ENCODE measurements at regions not wholly inside any gene's neighbourhood (a gene's known extent, or its start where the extent isn't known, plus 50 kb on each side); places are given as distances from the start of the nearest gene placed in this dataset.

DNA sequence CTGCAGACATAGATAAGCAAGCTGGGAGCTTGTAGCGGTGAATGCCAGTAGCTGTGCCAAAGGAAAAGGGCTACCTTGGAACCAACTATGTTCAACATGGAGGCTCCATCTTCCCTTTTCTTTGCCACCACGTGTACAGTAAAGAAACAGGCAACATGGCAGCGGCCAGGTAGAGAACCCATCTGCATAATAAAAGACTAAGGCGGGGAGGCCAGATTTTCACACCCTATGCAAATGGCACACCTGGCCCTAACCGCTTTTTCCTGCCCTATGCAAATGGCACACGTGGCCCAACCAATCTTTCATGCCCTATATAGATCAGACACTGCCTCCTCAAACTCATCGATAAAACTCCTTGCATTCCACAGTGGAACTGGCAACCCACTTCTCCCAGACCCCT, 477.5 kb upstream of the EDIL3 start:
- H3K36me3 ChIP-seq (ENCODE audit: control insufficient read depth in 1 of 2, insufficient read depth in 2 of 2, low read length in 2 of 2) = no peaks in the 10 kb centered on the region
- H3K79me2 ChIP-seq (ENCODE audit: control insufficient read depth, insufficient read depth, low read length, poor library complexity) = no peaks in the 10 kb centered on the region
- H3K27ac ChIP-seq (ENCODE audit: low read depth, low read length) = no peak overlapping the region
- H3K23ac ChIP-seq (ENCODE audit: low read length) = no peak overlapping the region
- H3K14ac ChIP-seq (ENCODE audit: low read length) = no peak overlapping the region
- no peak for DNase-seq
- no peaks in the 10 kb centered on the region for H3K27me3 ChIP-seq (ENCODE audit: insufficient read depth, low read length)
- no peak overlapping the region for H4K8ac ChIP-seq (ENCODE audit: low read depth, low read length)
- H2BK120ac ChIP-seq (ENCODE audit: insufficient read depth, low read length, poor library complexity) = no peak overlapping the region
- H3K9me3 ChIP-seq (ENCODE audit: insufficient read depth, low read depth, low read length) = no peaks in the 10 kb centered on the region
- WGBS (ENCODE audit: extremely low coverage, insufficient coverage, insufficient read length) = no CpG with 5 or more reads among the region's 7 CpGs
- no peaks in the 10 kb centered on the region for H3K79me1 ChIP-seq (ENCODE audit: low read length)
- H2BK5ac ChIP-seq (ENCODE audit: low read depth, low read length, poor library complexity) = no peak overlapping the region
- peaks cover 0 to 4% of the 10 kb centered on the region in 2 experiments for H3K4me1 ChIP-seq (ENCODE audit: control insufficient read depth in 1 of 2, insufficient read depth in 2 of 2, low read length in 2 of 2)
- no peak overlapping the region for H3K9ac ChIP-seq (ENCODE audit: low read length)
- H2BK12ac ChIP-seq (ENCODE audit: low read length) = no peak overlapping the region
- no peak overlapping the region for H3K4ac ChIP-seq (ENCODE audit: low read depth, low read length)
- no peak overlapping the region for H4K91ac ChIP-seq (ENCODE audit: low read depth, low read length)
- H3K4me3 ChIP-seq (ENCODE audit: low read depth, low read length) = no peak overlapping the region
- H4K12ac ChIP-seq (ENCODE audit: low read depth, low read length) = no peak overlapping the region
- H3K4me2 ChIP-seq (ENCODE audit: low read length) = no peak overlapping the region
- H3K18ac ChIP-seq (ENCODE audit: low read length) = no peak overlapping the region
- no peak overlapping the region for H2AFZ ChIP-seq (ENCODE audit: insufficient read depth, low read length, poor library complexity)
- no peak overlapping the region for H2AK5ac ChIP-seq (ENCODE audit: low read length)

DNA sequence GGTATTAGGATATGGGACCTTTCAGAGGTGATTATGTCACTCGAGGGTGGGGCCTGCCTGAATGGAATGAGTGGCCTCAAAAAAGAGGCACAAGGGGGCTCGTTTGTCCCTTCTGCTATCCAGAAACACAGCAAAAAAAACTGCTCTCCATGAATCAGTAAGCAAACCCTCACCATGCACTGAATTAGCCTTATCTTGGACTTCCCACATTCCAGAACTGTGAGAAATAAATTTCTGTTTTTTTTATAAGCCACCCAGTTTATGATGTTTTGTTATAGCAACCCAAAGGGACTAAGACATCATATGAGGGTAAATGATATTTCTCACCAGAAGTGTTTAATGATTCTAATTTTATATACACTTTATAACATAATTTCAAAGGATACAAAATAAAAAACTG, 476.6 kb upstream of the EDIL3 start:
- H4K12ac ChIP-seq (ENCODE audit: low read depth, low read length) = no peak overlapping the region
- no peak overlapping the region for H3K4me3 ChIP-seq (ENCODE audit: low read depth, low read length)
- no peak overlapping the region for H3K27ac ChIP-seq (ENCODE audit: low read depth, low read length)
- H3K79me1 ChIP-seq (ENCODE audit: low read length) = no peaks in the 10 kb centered on the region
- no peak overlapping the region for H4K8ac ChIP-seq (ENCODE audit: low read depth, low read length)
- H3K27me3 ChIP-seq (ENCODE audit: insufficient read depth, low read length) = no peaks in the 10 kb centered on the region
- no peak overlapping the region for H3K9ac ChIP-seq (ENCODE audit: low read length)
- no peaks in the 10 kb centered on the region for H3K79me2 ChIP-seq (ENCODE audit: control insufficient read depth, insufficient read depth, low read length, poor library complexity)
- no peaks in the 10 kb centered on the region for H3K36me3 ChIP-seq (ENCODE audit: control insufficient read depth in 1 of 2, insufficient read depth in 2 of 2, low read length in 2 of 2)
- no peak overlapping the region for H2AK5ac ChIP-seq (ENCODE audit: low read length)
- H3K4me2 ChIP-seq (ENCODE audit: low read length) = no peak overlapping the region
- H2BK12ac ChIP-seq (ENCODE audit: low read length) = no peak overlapping the region
- WGBS (ENCODE audit: extremely low coverage, insufficient coverage, insufficient read length) = no CpG with 5 or more reads among the region's 2 CpGs
- no peak overlapping the region for H2AFZ ChIP-seq (ENCODE audit: insufficient read depth, low read length, poor library complexity)
- no peak overlapping the region for H4K91ac ChIP-seq (ENCODE audit: low read depth, low read length)
- H2BK5ac ChIP-seq (ENCODE audit: low read depth, low read length, poor library complexity) = no peak overlapping the region
- H3K4ac ChIP-seq (ENCODE audit: low read depth, low read length) = no peak overlapping the region
- H3K4me1 ChIP-seq (ENCODE audit: control insufficient read depth in 1 of 2, insufficient read depth in 2 of 2, low read length in 2 of 2) = peaks cover 0 to 4% of the 10 kb centered on the region in 2 experiments
- no peak overlapping the region for H3K18ac ChIP-seq (ENCODE audit: low read length)
- DNase-seq = peak in 1 of 2 donors; percentile 23
- H3K9me3 ChIP-seq (ENCODE audit: insufficient read depth, low read depth, low read length) = no peaks in the 10 kb centered on the region
- H3K14ac ChIP-seq (ENCODE audit: low read length) = no peak overlapping the region
- no peak overlapping the region for H2BK120ac ChIP-seq (ENCODE audit: insufficient read depth, low read length, poor library complexity)
- H3K23ac ChIP-seq (ENCODE audit: low read length) = no peak overlapping the region

- H2BK5ac ChIP-seq (ENCODE audit: low read depth, low read length, poor library complexity) = no peak overlapping the region
- no peak overlapping the region for H4K8ac ChIP-seq (ENCODE audit: low read depth, low read length)
- H3K4me2 ChIP-seq (ENCODE audit: low read length) = no peak overlapping the region
- H3K9me3 ChIP-seq (ENCODE audit: insufficient read depth, low read depth, low read length) = no peaks in the 10 kb centered on the region
- no peaks in the 10 kb centered on the region for H3K4me1 ChIP-seq (ENCODE audit: control insufficient read depth in 1 of 2, insufficient read depth in 2 of 2, low read length in 2 of 2)
- no peak overlapping the region for H3K14ac ChIP-seq (ENCODE audit: low read length)
- no peaks in the 10 kb centered on the region for H3K79me1 ChIP-seq (ENCODE audit: low read length)
- H4K91ac ChIP-seq (ENCODE audit: low read depth, low read length) = no peak overlapping the region
- H2BK12ac ChIP-seq (ENCODE audit: low read length) = no peak overlapping the region
- H3K18ac ChIP-seq (ENCODE audit: low read length) = no peak overlapping the region
- H3K4me3 ChIP-seq (ENCODE audit: low read depth, low read length) = no peak overlapping the region
- H3K79me2 ChIP-seq (ENCODE audit: control insufficient read depth, insufficient read depth, low read length, poor library complexity) = no peaks in the 10 kb centered on the region
- H2BK120ac ChIP-seq (ENCODE audit: insufficient read depth, low read length, poor library complexity) = no peak overlapping the region
- no peak overlapping the region for H4K12ac ChIP-seq (ENCODE audit: low read depth, low read length)
- DNase-seq = peak; percentile 13 to 51
- no CpG with 5 or more reads among the region's 1 CpG for WGBS (ENCODE audit: extremely low coverage, insufficient coverage, insufficient read length)
- no peak overlapping the region for H3K4ac ChIP-seq (ENCODE audit: low read depth, low read length)
- no peak overlapping the region for H3K27ac ChIP-seq (ENCODE audit: low read depth, low read length)
- no peaks in the 10 kb centered on the region for H3K27me3 ChIP-seq (ENCODE audit: insufficient read depth, low read length)
- H2AK5ac ChIP-seq (ENCODE audit: low read length) = no peak overlapping the region
- no peak overlapping the region for H2AFZ ChIP-seq (ENCODE audit: insufficient read depth, low read length, poor library complexity)
- H3K9ac ChIP-seq (ENCODE audit: low read length) = no peak overlapping the region
- no peak overlapping the region for H3K23ac ChIP-seq (ENCODE audit: low read length)
- no peaks in the 10 kb centered on the region for H3K36me3 ChIP-seq (ENCODE audit: control insufficient read depth in 1 of 2, insufficient read depth in 2 of 2, low read length in 2 of 2)
Observed at GRCh38 chr5:84859056-84859455, 474.4 kb upstream of the EDIL3 start.

- no peak overlapping the region for H4K8ac ChIP-seq (ENCODE audit: low read depth, low read length)
- H4K91ac ChIP-seq (ENCODE audit: low read depth, low read length) = no peak overlapping the region
- no peak overlapping the region for H2BK12ac ChIP-seq (ENCODE audit: low read length)
- H3K27ac ChIP-seq (ENCODE audit: low read depth, low read length) = no peak overlapping the region
- no peak overlapping the region for H3K9ac ChIP-seq (ENCODE audit: low read length)
- no peaks in the 10 kb centered on the region for H3K27me3 ChIP-seq (ENCODE audit: insufficient read depth, low read length)
- no peaks in the 10 kb centered on the region for H3K4me1 ChIP-seq (ENCODE audit: control insufficient read depth in 1 of 2, insufficient read depth in 2 of 2, low read length in 2 of 2)
- DNase-seq = no peak
- no peaks in the 10 kb centered on the region for H3K79me2 ChIP-seq (ENCODE audit: control insufficient read depth, insufficient read depth, low read length, poor library complexity)
- H3K4me2 ChIP-seq (ENCODE audit: low read length) = no peak overlapping the region
- H3K23ac ChIP-seq (ENCODE audit: low read length) = no peak overlapping the region
- H3K9me3 ChIP-seq (ENCODE audit: insufficient read depth, low read depth, low read length) = peaks cover 7% of the 10 kb centered on the region
- WGBS (ENCODE audit: extremely low coverage, insufficient coverage, insufficient read length) = no CpG with 5 or more reads among the region's 1 CpG
- H3K4ac ChIP-seq (ENCODE audit: low read depth, low read length) = no peak overlapping the region
- no peak overlapping the region for H2AK5ac ChIP-seq (ENCODE audit: low read length)
- no peaks in the 10 kb centered on the region for H3K36me3 ChIP-seq (ENCODE audit: control insufficient read depth in 1 of 2, insufficient read depth in 2 of 2, low read length in 2 of 2)
- H3K4me3 ChIP-seq (ENCODE audit: low read depth, low read length) = no peak overlapping the region
- H4K12ac ChIP-seq (ENCODE audit: low read depth, low read length) = no peak overlapping the region
- H3K79me1 ChIP-seq (ENCODE audit: low read length) = no peaks in the 10 kb centered on the region
- H2AFZ ChIP-seq (ENCODE audit: insufficient read depth, low read length, poor library complexity) = no peak overlapping the region
- H3K14ac ChIP-seq (ENCODE audit: low read length) = no peak overlapping the region
- H3K18ac ChIP-seq (ENCODE audit: low read length) = no peak overlapping the region
- no peak overlapping the region for H2BK120ac ChIP-seq (ENCODE audit: insufficient read depth, low read length, poor library complexity)
- no peak overlapping the region for H2BK5ac ChIP-seq (ENCODE audit: low read depth, low read length, poor library complexity)
Observed at GRCh38 chr5:84831701-84832100, 447.0 kb upstream of the EDIL3 start.

Measured in trophoblast cell (in vitro differentiated cells and primary cell).